ENCODE measurements at regions not wholly inside any gene's neighbourhood (a gene's known extent, or its start where the extent isn't known, plus 50 kb on each side); places are given as distances from the start of the nearest gene placed in this dataset.

GRCh38 chr4:110924761-110925160 is 301.9 kb upstream of the PITX2 start:
- no peak overlapping the region for H3K27ac ChIP-seq
- H3K4me3 ChIP-seq (ENCODE audit: low read depth, low read length) = no peak overlapping the region
- no peaks in the 10 kb centered on the region for H3K27me3 ChIP-seq (replicated peaks)
- DNase-seq = no peak
- no peak for TF ChIP-seq CTCF (IDR thresholded peaks at IDR 0.05; ENCODE audit: low read depth, low read length, missing control alignments)
- in situ Hi-C loops (cut with HindIII; ENCODE audit: low pct_ligation_motif_present, low sequenced_read_pairs) = no loop called here
- H3K36me3 ChIP-seq (replicated peaks) = no peaks in the 10 kb centered on the region

- no peak overlapping the region for H3K4me3 ChIP-seq (ENCODE audit: low read depth, low read length)
- H3K36me3 ChIP-seq (replicated peaks) = no peaks in the 10 kb centered on the region
- no peak overlapping the region for H3K27ac ChIP-seq
- TF ChIP-seq CTCF (IDR thresholded peaks at IDR 0.05; ENCODE audit: low read depth, low read length, missing control alignments) = no peak
- in situ Hi-C loops (cut with HindIII; ENCODE audit: low pct_ligation_motif_present, low sequenced_read_pairs) = no loop called here
- H3K27me3 ChIP-seq (replicated peaks) = no peaks in the 10 kb centered on the region
- DNase-seq = no peak
Observed at GRCh38 chr4:110926841-110927400, 304.0 kb upstream of the PITX2 start.

DNA sequence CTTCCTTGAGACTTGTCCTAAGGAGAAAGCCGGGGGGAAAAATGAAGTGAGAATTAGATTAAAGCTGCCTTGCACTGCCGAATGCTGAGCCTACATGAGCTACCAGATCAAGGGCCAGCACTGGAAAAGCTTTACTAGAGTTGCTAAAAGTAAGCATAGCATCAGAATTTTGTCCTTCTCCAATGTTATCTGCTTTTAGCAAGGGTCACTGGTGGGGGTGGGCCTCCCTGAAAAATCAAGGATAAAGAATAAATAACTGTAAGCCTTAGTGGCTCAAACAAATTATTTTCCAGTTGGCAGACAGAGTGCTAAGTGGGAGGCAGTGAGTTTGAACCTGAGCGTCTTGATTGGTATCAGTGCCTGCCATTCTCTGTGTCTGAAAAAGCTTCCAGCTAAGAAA is 310.5 kb upstream of the PITX2 start:
- no peak for TF ChIP-seq CTCF (IDR thresholded peaks at IDR 0.05; ENCODE audit: low read depth, low read length, missing control alignments)
- Histone ChIP-seq H3K36me3 (replicated peaks) (no peaks in the 10 kb centered on the region), H3K4me3 (ENCODE audit: low read depth, low read length) (no peak overlapping the region), H3K27ac (no peak overlapping the region), H3K27me3 (replicated peaks) (no peaks in the 10 kb centered on the region)
- in situ Hi-C loops (cut with HindIII; ENCODE audit: low pct_ligation_motif_present, low sequenced_read_pairs) = no loop called here
- no peak for DNase-seq

GRCh38 chr4:110944501-110944900 is 321.6 kb upstream of the PITX2 start:
- no peak for TF ChIP-seq CTCF (IDR thresholded peaks at IDR 0.05; ENCODE audit: low read depth, low read length, missing control alignments)
- in situ Hi-C loops (cut with HindIII; ENCODE audit: low pct_ligation_motif_present, low sequenced_read_pairs) = no loop called here
- no peak for DNase-seq
- H3K36me3 ChIP-seq (replicated peaks) = no peaks in the 10 kb centered on the region
- H3K27ac ChIP-seq = no peak overlapping the region
- H3K4me3 ChIP-seq (ENCODE audit: low read depth, low read length) = no peak overlapping the region
- no peaks in the 10 kb centered on the region for H3K27me3 ChIP-seq (replicated peaks)

GRCh38 chr4:110945600-110945999 is 322.7 kb upstream of the PITX2 start:
- Histone ChIP-seq H3K27ac (no peak overlapping the region), H3K36me3 (replicated peaks) (no peaks in the 10 kb centered on the region), H3K27me3 (replicated peaks) (no peaks in the 10 kb centered on the region), H3K4me3 (ENCODE audit: low read depth, low read length) (no peak overlapping the region)
- in situ Hi-C loops (cut with HindIII; ENCODE audit: low pct_ligation_motif_present, low sequenced_read_pairs) = no loop called here
- TF ChIP-seq CTCF (IDR thresholded peaks at IDR 0.05; ENCODE audit: low read depth, low read length, missing control alignments) = no peak
- no peak for DNase-seq

GRCh38 chr4:110949542-110949941 is 326.7 kb upstream of the PITX2 start:
- no peak for TF ChIP-seq CTCF (IDR thresholded peaks at IDR 0.05; ENCODE audit: low read depth, low read length, missing control alignments)
- Histone ChIP-seq H3K27me3 (replicated peaks) (no peaks in the 10 kb centered on the region), H3K36me3 (replicated peaks) (no peaks in the 10 kb centered on the region), H3K27ac (no peak overlapping the region), H3K4me3 (ENCODE audit: low read depth, low read length) (no peak overlapping the region)
- no peak for DNase-seq
- in situ Hi-C loops (cut with HindIII; ENCODE audit: low pct_ligation_motif_present, low sequenced_read_pairs) = no loop called here

Data from brain microvascular endothelial cell (primary cell).